Skeletal muscle tissue (tissue), 3 donors: ENCODE measurements at regions not wholly inside any gene's neighbourhood (a gene's known extent, or its start where the extent isn't known, plus 50 kb on each side); places are given as distances from the start of the nearest gene placed in this dataset.
A peak's percentile ranks its signal among the peaks of the same experiment; 100 is the strongest.
"Not testable (repeated sequence)": the region's sequence is repeated elsewhere in the genome, so short reads cannot be mapped to it uniquely, and the experiment has no call there.

Source experiments
- H3K27ac ChIP-seq: one replicate; pipeline ENCODE4 v1.7.0; 2013; ENCODE audit warnings: mild to moderate bottlenecking, low read depth, low read length, inconsistent platforms
- H3K27me3 ChIP-seq, 3 donors: one replicate each; pipeline ENCODE4 v1.7.0; 2013; ENCODE audit warnings: low read length in 3 of 3; ENCODE audit not compliant: control insufficient read depth in 3 of 3, insufficient read depth in 3 of 3
- H3K36me3 ChIP-seq, 3 donors: one replicate each; pipeline ENCODE4 v1.7.0; 2013; ENCODE audit warnings: low read length in 3 of 3; ENCODE audit not compliant: control insufficient read depth in 3 of 3, insufficient read depth in 3 of 3
- H3K4me1 ChIP-seq, 3 donors: one replicate each; pipeline ENCODE4 v1.7.0; 2013; ENCODE audit warnings: low read length in 3 of 3, mild to moderate bottlenecking in 3 of 3; ENCODE audit not compliant: control insufficient read depth in 3 of 3, insufficient read depth in 3 of 3
- H3K4me3 ChIP-seq, 3 donors: one replicate each; pipeline ENCODE4 v1.7.0; 2013; ENCODE audit warnings: low read length in 3 of 3
- H3K9ac ChIP-seq, 3 donors: one replicate each; pipeline ENCODE4 v1.7.0; 2013; ENCODE audit warnings: low read length in 3 of 3, mild to moderate bottlenecking in 3 of 3, moderate library complexity in 2 of 3, low read depth in 1 of 3
- H3K9me3 ChIP-seq, 3 donors: one replicate each; pipeline ENCODE4 v1.7.0; 2013; ENCODE audit warnings: low read length in 3 of 3; ENCODE audit not compliant: control insufficient read depth in 3 of 3
- donor health status: Osteomylitis.

DNA sequence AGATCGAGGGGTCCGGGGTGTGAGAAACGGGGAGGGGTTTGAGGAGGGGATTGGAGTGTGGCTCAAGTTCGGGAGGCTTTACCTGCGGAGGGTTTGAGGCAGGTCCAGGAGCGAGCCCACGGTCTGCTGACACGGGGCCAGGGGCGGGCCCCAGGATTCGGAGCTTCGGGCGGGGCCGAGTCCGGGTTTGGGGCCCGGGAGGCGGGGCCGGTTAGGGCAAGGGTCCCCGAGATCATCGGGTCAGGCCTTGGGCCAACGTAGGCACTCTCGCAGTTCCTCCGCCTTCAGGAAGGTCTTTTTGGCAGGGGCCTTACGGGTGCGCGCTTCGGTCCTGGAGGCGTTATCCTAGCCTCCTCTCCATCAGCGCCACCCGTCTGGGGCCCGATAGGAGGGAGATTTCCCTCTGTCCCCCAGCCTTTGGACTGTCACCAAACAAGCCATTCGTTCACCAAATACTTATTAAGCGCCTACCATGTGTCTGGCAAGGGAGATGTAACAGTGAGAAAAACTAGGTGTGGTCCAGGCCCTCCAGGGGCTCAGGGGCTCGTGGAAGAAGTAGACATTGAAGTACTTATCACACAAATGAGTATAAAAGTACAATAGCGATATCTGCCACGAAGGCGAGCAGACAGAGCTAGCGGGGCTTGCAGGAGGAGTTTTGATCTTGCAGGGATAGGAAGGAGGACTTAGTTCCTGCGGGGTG lies 190.1 kb downstream of the ADRA2C start:
- Histone ChIP-seq H3K9ac (peak overlapping the region in 2 of 3 donors; percentile 50), H3K4me3 (peak overlapping the region; percentile 56 to 61 (median 59)), H3K27ac (peak overlapping the region; percentile 84)
- H3K27me3 ChIP-seq, H3K9me3 ChIP-seq, H3K36me3 ChIP-seq, H3K4me1 ChIP-seq: not testable (repeated sequence)

GRCh38 chr4:3961091-3961672 lies 195.0 kb downstream of the ADRA2C start:
- H3K27me3 ChIP-seq, H3K4me3 ChIP-seq, H3K9ac ChIP-seq, H3K36me3 ChIP-seq, H3K9me3 ChIP-seq, H3K4me1 ChIP-seq, H3K27ac ChIP-seq: not testable (repeated sequence)

GRCh38 chr4:3964572-3965278 lies 198.5 kb downstream of the ADRA2C start:
- not testable (repeated sequence) for H3K9me3 ChIP-seq, H3K27me3 ChIP-seq, H3K4me1 ChIP-seq, H3K36me3 ChIP-seq, H3K9ac ChIP-seq, H3K4me3 ChIP-seq, H3K27ac ChIP-seq

DNA sequence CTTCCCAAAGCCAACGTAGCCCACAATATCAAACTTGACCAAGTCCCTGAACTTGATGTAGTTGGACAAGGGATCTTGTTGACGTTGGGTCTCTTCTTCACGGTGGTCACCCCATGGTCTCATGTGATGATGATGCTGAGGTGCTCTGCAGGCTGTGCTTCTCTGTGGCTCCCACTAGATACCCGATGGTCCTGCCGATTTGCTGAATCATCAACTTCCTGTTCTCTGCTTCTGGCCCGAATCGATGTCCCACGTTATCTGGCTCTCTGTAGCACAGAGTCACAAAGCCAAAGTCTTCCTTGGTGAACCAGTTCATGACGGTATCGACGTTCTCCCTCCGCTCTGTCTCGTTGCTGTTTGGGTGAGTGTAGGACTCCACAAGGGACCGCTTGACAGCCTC lies 201.0 kb downstream of the ADRA2C start:
- not testable (repeated sequence) for H3K4me3 ChIP-seq, H3K27ac ChIP-seq, H3K9ac ChIP-seq, H3K27me3 ChIP-seq, H3K4me1 ChIP-seq, H3K36me3 ChIP-seq, H3K9me3 ChIP-seq

- not testable (repeated sequence) for H3K4me1 ChIP-seq, H3K9me3 ChIP-seq, H3K36me3 ChIP-seq, H3K27me3 ChIP-seq, H3K27ac ChIP-seq, H3K4me3 ChIP-seq, H3K9ac ChIP-seq
Measured at GRCh38 chr4:3972626-3973025, 206.4 kb downstream of the ADRA2C start.

GRCh38 chr4:3973581-3974200 lies 207.5 kb downstream of the ADRA2C start:
- not testable (repeated sequence) for H3K27ac ChIP-seq, H3K27me3 ChIP-seq, H3K4me1 ChIP-seq, H3K9ac ChIP-seq, H3K4me3 ChIP-seq, H3K36me3 ChIP-seq, H3K9me3 ChIP-seq

DNA sequence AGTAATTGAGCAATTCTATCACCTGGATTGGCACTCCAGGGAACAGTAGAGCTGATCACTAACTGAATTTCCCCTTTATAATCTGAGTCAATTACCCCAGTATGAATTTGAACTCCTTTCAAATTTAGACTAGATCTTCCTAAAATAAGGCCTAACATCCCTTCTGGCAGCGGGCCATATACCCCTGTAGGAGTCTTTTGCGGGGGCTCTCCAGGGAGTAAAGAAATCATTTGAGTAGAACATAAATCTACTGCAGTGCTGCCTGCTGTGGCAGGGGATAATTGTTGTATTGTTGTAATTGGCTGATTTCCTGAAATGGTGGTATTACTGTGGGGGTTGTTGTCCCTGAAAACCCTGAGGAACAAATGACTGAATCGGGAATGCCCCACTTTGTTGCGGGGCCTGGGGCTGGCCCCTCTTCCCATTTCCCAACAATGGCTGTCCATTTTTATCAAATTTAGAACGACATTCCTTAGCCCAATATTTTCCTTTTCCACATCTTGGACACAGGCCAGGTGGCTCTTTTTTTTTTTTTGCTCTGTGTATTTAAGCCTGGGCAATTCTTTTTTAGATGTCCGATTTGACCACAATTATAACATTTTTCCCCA lies 217.4 kb downstream of the ADRA2C start:
- H3K4me3 ChIP-seq, H3K27ac ChIP-seq, H3K9ac ChIP-seq, H3K27me3 ChIP-seq, H3K4me1 ChIP-seq, H3K9me3 ChIP-seq, H3K36me3 ChIP-seq: not testable (repeated sequence)

- not testable (repeated sequence) for H3K9ac ChIP-seq, H3K4me3 ChIP-seq, H3K27ac ChIP-seq, H3K36me3 ChIP-seq, H3K4me1 ChIP-seq, H3K27me3 ChIP-seq, H3K9me3 ChIP-seq
Measured at GRCh38 chr4:3984796-3985195, 218.6 kb downstream of the ADRA2C start.

DNA sequence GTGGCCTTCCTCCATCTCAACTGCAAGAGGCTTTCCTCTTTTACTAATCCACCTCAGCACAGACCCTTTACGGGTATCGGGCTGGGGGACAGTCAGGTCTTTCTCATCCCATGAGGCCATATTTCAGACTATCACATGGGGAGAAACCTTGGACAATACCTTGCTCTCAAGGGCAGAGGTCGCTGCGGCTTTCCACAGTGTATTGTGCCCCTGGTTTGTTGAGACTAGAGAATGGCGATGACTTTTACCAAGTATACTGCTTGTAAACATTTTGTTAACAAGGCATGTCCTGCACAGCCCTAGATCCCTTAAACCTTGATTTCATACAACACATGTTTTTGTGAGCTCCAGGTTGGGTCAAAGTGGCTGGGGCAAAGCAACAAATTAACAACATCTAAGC lies 220.2 kb downstream of the ADRA2C start:
- not testable (repeated sequence) for H3K4me3 ChIP-seq, H3K27ac ChIP-seq, H3K9ac ChIP-seq, H3K4me1 ChIP-seq, H3K36me3 ChIP-seq, H3K9me3 ChIP-seq, H3K27me3 ChIP-seq

GRCh38 chr4:3997386-3997785 lies 229.3 kb downstream of the OTOP1 start:
- H3K4me3 ChIP-seq, H3K36me3 ChIP-seq, H3K4me1 ChIP-seq, H3K9me3 ChIP-seq, H3K9ac ChIP-seq, H3K27ac ChIP-seq, H3K27me3 ChIP-seq: not testable (repeated sequence)
